Thymus (tissue), 11 donors: ENCODE measurements at regions not wholly inside any gene's neighbourhood (a gene's known extent, or its start where the extent isn't known, plus 50 kb on each side); places are given as distances from the start of the nearest gene placed in this dataset.

Source experiments
- DNase-seq, 9 donors: peaks; one replicate each; pipeline ENCODE4 v3.0.0-alpha.2; 2013; ENCODE audit warnings: low spot score in 9 of 9, low read depth in 6 of 9, missing footprints in 1 of 9
- H3K27ac ChIP-seq, 2 donors: one replicate each; pipeline ENCODE4 v1.5.1; 2013; ENCODE audit warnings: control low read depth in 1 of 2, low read depth in 1 of 2, low read length in 1 of 2, mild to moderate bottlenecking in 1 of 2, moderate library complexity in 1 of 2
- H3K27me3 ChIP-seq, 2 donors: one replicate each; pipeline ENCODE4 v1.5.1; 2013; ENCODE audit warnings: low read length in 1 of 2; ENCODE audit not compliant: control insufficient read depth in 2 of 2, insufficient read depth in 1 of 2
- H3K36me3 ChIP-seq, 2 donors: one replicate each; pipeline ENCODE4 v1.5.1; 2013; ENCODE audit warnings: low read length in 1 of 2, mild to moderate bottlenecking in 1 of 2, moderate library complexity in 1 of 2; ENCODE audit not compliant: control insufficient read depth in 2 of 2, insufficient read depth in 2 of 2
- H3K4me1 ChIP-seq, 2 donors: one replicate each; pipeline ENCODE4 v1.5.1; 2013; ENCODE audit warnings: low read length in 2 of 2; ENCODE audit not compliant: control insufficient read depth in 2 of 2, insufficient read depth in 2 of 2
- H3K4me3 ChIP-seq, 2 donors: one replicate each; pipeline ENCODE4 v1.5.1; 2013; ENCODE audit warnings: low read length in 2 of 2, control low read depth in 1 of 2, mild to moderate bottlenecking in 1 of 2
- H3K9me3 ChIP-seq, 2 donors: one replicate each; pipeline ENCODE4 v1.5.1; 2013; ENCODE audit warnings: low read length in 1 of 2, mild to moderate bottlenecking in 1 of 2; ENCODE audit not compliant: control insufficient read depth in 2 of 2, insufficient read depth in 1 of 2
- WGBS: extraction: QIAGEN DNeasy Blood & Tissue Kit; methylation state at CpG from one replicate; pipeline ENCODE4 v1.1.7; 2013; 5-methylcytosine and 5-hydroxymethylcytosine counted together
- donor health status: healthy.

- no peaks in the 10 kb centered on the region for H3K4me1 ChIP-seq
- no peaks in the 10 kb centered on the region for H3K9me3 ChIP-seq
- no peaks in the 10 kb centered on the region for H3K27me3 ChIP-seq
- 93% methylated on average over 8 of the region's 8 CpGs for WGBS
- DNase-seq: no peak
- H3K36me3 ChIP-seq: no peaks in the 10 kb centered on the region
- no peak overlapping the region for H3K27ac ChIP-seq
- no peak overlapping the region for H3K4me3 ChIP-seq
Measured at GRCh38 chr11:34754171-34754823, 133.4 kb downstream of the EHF start.

- WGBS: 94% methylated on average over 1 of the region's 1 CpG
- no peak for DNase-seq
- Histone ChIP-seq H3K27ac (no peak overlapping the region), H3K27me3 (no peaks in the 10 kb centered on the region), H3K36me3 (no peaks in the 10 kb centered on the region), H3K4me3 (no peak overlapping the region), H3K9me3 (no peaks in the 10 kb centered on the region), H3K4me1 (no peaks in the 10 kb centered on the region)
Measured at GRCh38 chr11:34750692-34751405, 130.0 kb downstream of the EHF start.

- no peak for DNase-seq
- H3K27ac ChIP-seq: no peak overlapping the region
- H3K9me3 ChIP-seq: no peaks in the 10 kb centered on the region
- H3K36me3 ChIP-seq: no peaks in the 10 kb centered on the region
- no peaks in the 10 kb centered on the region for H3K27me3 ChIP-seq
- H3K4me3 ChIP-seq: no peak overlapping the region
- H3K4me1 ChIP-seq: no peaks in the 10 kb centered on the region
- WGBS: 90% methylated on average over 8 of the region's 8 CpGs
Measured at GRCh38 chr11:34749666-34750659, 129.1 kb downstream of the EHF start.

- Histone ChIP-seq H3K36me3 (no peaks in the 10 kb centered on the region), H3K4me1 (no peaks in the 10 kb centered on the region), H3K4me3 (no peak overlapping the region), H3K9me3 (no peaks in the 10 kb centered on the region), H3K27ac (no peak overlapping the region), H3K27me3 (no peaks in the 10 kb centered on the region)
- no peak for DNase-seq
- WGBS: 81% methylated on average over 3 of the region's 3 CpGs
Measured at GRCh38 chr11:34748036-34748435, 127.1 kb downstream of the EHF start.

- H3K4me1 ChIP-seq: no peaks in the 10 kb centered on the region
Measured at GRCh38 chr11:34747251-34747650, 126.4 kb downstream of the EHF start.

GRCh38 chr11:34745195-34745594 lies 124.3 kb downstream of the EHF start:
- WGBS: 92% methylated on average over 3 of the region's 3 CpGs
- H3K4me1 ChIP-seq: no peaks in the 10 kb centered on the region
- no peaks in the 10 kb centered on the region for H3K9me3 ChIP-seq
- no peaks in the 10 kb centered on the region for H3K36me3 ChIP-seq
- H3K27me3 ChIP-seq: no peaks in the 10 kb centered on the region
- H3K27ac ChIP-seq: no peak overlapping the region
- no peak for DNase-seq
- no peak overlapping the region for H3K4me3 ChIP-seq

More at GRCh38 chr11:34747251-34747650, 126.4 kb downstream of the EHF start:
- DNase-seq: no peak
- 58% methylated on average over 3 of the region's 3 CpGs for WGBS
- Histone ChIP-seq H3K9me3 (no peaks in the 10 kb centered on the region), H3K27ac (no peak overlapping the region), H3K4me3 (no peak overlapping the region), H3K27me3 (no peaks in the 10 kb centered on the region), H3K36me3 (no peaks in the 10 kb centered on the region)

GRCh38 chr11:34744511-34744910 lies 123.6 kb downstream of the EHF start:
- H3K4me3 ChIP-seq: no peak overlapping the region
- H3K27me3 ChIP-seq: no peaks in the 10 kb centered on the region
- no peaks in the 10 kb centered on the region for H3K36me3 ChIP-seq
- 90% methylated on average over 3 of the region's 3 CpGs for WGBS
- DNase-seq: no peak
- no peaks in the 10 kb centered on the region for H3K4me1 ChIP-seq
- no peaks in the 10 kb centered on the region for H3K9me3 ChIP-seq
- H3K27ac ChIP-seq: no peak overlapping the region

GRCh38 chr11:34738237-34738636 lies 117.3 kb downstream of the EHF start:
- WGBS: 90% methylated on average over 5 of the region's 5 CpGs
- H3K36me3 ChIP-seq: no peaks in the 10 kb centered on the region
- no peak overlapping the region for H3K27ac ChIP-seq
- no peak overlapping the region for H3K4me3 ChIP-seq
- H3K4me1 ChIP-seq: no peaks in the 10 kb centered on the region
- DNase-seq: no peak
- no peaks in the 10 kb centered on the region for H3K27me3 ChIP-seq
- no peaks in the 10 kb centered on the region for H3K9me3 ChIP-seq

- Histone ChIP-seq H3K36me3 (no peaks in the 10 kb centered on the region), H3K9me3 (no peaks in the 10 kb centered on the region), H3K27me3 (no peaks in the 10 kb centered on the region), H3K27ac (no peak overlapping the region), H3K4me1 (no peaks in the 10 kb centered on the region), H3K4me3 (no peak overlapping the region)
- no peak for DNase-seq
- WGBS: 68% methylated on average over 1 of the region's 1 CpG
Measured at GRCh38 chr11:34732831-34733230, 111.9 kb downstream of the EHF start.
